ENCODE measurements at regions not wholly inside any gene's neighbourhood (a gene's known extent, or its start where the extent isn't known, plus 50 kb on each side); places are given as distances from the start of the nearest gene placed in this dataset.
"Not testable (repeated sequence)": the region's sequence is repeated elsewhere in the genome, so short reads cannot be mapped to it uniquely, and the experiment has no call there.

- Histone ChIP-seq H3K4me3 (no peak overlapping the region), H3K27me3 (ENCODE audit: low read depth) (no peaks in the 10 kb centered on the region), H3K9me3 (no peaks in the 10 kb centered on the region), H3K36me3 (replicated peaks) (no peaks in the 10 kb centered on the region), H3K4me1 (no peaks in the 10 kb centered on the region)
- DNase-seq (ENCODE audit: low spot score in 2 of 2) = no peak
- in situ Hi-C loops (cut with MboI; ENCODE audit: low sequenced_read_pairs) = no loop called here
Observed at GRCh38 chr12:13405961-13406703, 209.6 kb downstream of the EMP1 start.

GRCh38 chr12:13404631-13405473, 208.3 kb downstream of the EMP1 start:
- Histone ChIP-seq H3K36me3 (replicated peaks) (no peaks in the 10 kb centered on the region), H3K4me1 (no peaks in the 10 kb centered on the region), H3K4me3 (no peak overlapping the region), H3K27me3 (ENCODE audit: low read depth) (no peaks in the 10 kb centered on the region), H3K9me3 (no peaks in the 10 kb centered on the region)
- no peak for DNase-seq (ENCODE audit: low spot score in 2 of 2)
- in situ Hi-C loops (cut with MboI; ENCODE audit: low sequenced_read_pairs) = no loop called here

GRCh38 chr12:13404111-13404628, 207.6 kb downstream of the EMP1 start:
- Histone ChIP-seq H3K4me3 (no peak overlapping the region), H3K9me3 (no peaks in the 10 kb centered on the region), H3K27me3 (ENCODE audit: low read depth) (no peaks in the 10 kb centered on the region), H3K4me1 (no peaks in the 10 kb centered on the region), H3K36me3 (replicated peaks) (no peaks in the 10 kb centered on the region)
- in situ Hi-C loops (cut with MboI; ENCODE audit: low sequenced_read_pairs) = no loop called here
- no peak for DNase-seq (ENCODE audit: low spot score in 2 of 2)

GRCh38 chr12:13391375-13391774, 194.8 kb downstream of the EMP1 start:
- DNase-seq (ENCODE audit: low spot score in 2 of 2); H3K27me3 ChIP-seq (ENCODE audit: low read depth); in situ Hi-C loops (cut with MboI; ENCODE audit: low sequenced_read_pairs); H3K4me3 ChIP-seq; H3K36me3 ChIP-seq (replicated peaks); H3K4me1 ChIP-seq; H3K9me3 ChIP-seq: not testable (repeated sequence)

- Histone ChIP-seq H3K36me3 (replicated peaks) (no peaks in the 10 kb centered on the region), H3K4me3 (no peak overlapping the region), H3K9me3 (no peaks in the 10 kb centered on the region), H3K4me1 (no peaks in the 10 kb centered on the region), H3K27me3 (ENCODE audit: low read depth) (no peaks in the 10 kb centered on the region)
- DNase-seq (ENCODE audit: low spot score in 2 of 2) = no peak
- in situ Hi-C loops (cut with MboI; ENCODE audit: low sequenced_read_pairs) = no loop called here
Observed at GRCh38 chr12:13390918-13391317, 194.4 kb downstream of the EMP1 start.

- in situ Hi-C loops (cut with MboI; ENCODE audit: low sequenced_read_pairs) = no loop called here
- H3K4me3 ChIP-seq = no peak overlapping the region
- H3K4me1 ChIP-seq = no peaks in the 10 kb centered on the region
Observed at GRCh38 chr12:13390381-13390861, 193.9 kb downstream of the EMP1 start.

GRCh38 chr12:13387101-13387500, 190.6 kb downstream of the EMP1 start:
- in situ Hi-C loops (cut with MboI; ENCODE audit: low sequenced_read_pairs) = no loop called here
- H3K36me3 ChIP-seq (replicated peaks) = no peaks in the 10 kb centered on the region
- no peaks in the 10 kb centered on the region for H3K9me3 ChIP-seq
- no peak overlapping the region for H3K4me3 ChIP-seq
- no peaks in the 10 kb centered on the region for H3K4me1 ChIP-seq
- no peak for DNase-seq (ENCODE audit: low spot score in 2 of 2)
- H3K27me3 ChIP-seq (ENCODE audit: low read depth) = no peaks in the 10 kb centered on the region

More at GRCh38 chr12:13390381-13390861, 193.9 kb downstream of the EMP1 start:
- DNase-seq (ENCODE audit: low spot score in 2 of 2) = no peak
- Histone ChIP-seq H3K9me3 (no peaks in the 10 kb centered on the region), H3K27me3 (ENCODE audit: low read depth) (no peaks in the 10 kb centered on the region), H3K36me3 (replicated peaks) (no peaks in the 10 kb centered on the region)

- in situ Hi-C loops (cut with MboI; ENCODE audit: low sequenced_read_pairs) = no loop called here
Observed at GRCh38 chr12:13386323-13387039, 190.0 kb downstream of the EMP1 start.

GRCh38 chr12:13383379-13383778, 186.9 kb downstream of the EMP1 start:
- no peaks in the 10 kb centered on the region for H3K9me3 ChIP-seq
- no peaks in the 10 kb centered on the region for H3K27me3 ChIP-seq (ENCODE audit: low read depth)
- DNase-seq (ENCODE audit: low spot score in 2 of 2) = no peak
- in situ Hi-C loops (cut with MboI; ENCODE audit: low sequenced_read_pairs) = no loop called here
- no peak overlapping the region for H3K4me3 ChIP-seq
- no peaks in the 10 kb centered on the region for H3K4me1 ChIP-seq
- H3K36me3 ChIP-seq (replicated peaks) = no peaks in the 10 kb centered on the region

More at GRCh38 chr12:13386323-13387039, 190.0 kb downstream of the EMP1 start:
- Histone ChIP-seq H3K27me3 (ENCODE audit: low read depth) (no peaks in the 10 kb centered on the region), H3K36me3 (replicated peaks) (no peaks in the 10 kb centered on the region), H3K4me3 (no peak overlapping the region), H3K4me1 (no peaks in the 10 kb centered on the region), H3K9me3 (no peaks in the 10 kb centered on the region)
- no peak for DNase-seq (ENCODE audit: low spot score in 2 of 2)

GRCh38 chr12:13380297-13380696, 183.8 kb downstream of the EMP1 start:
- no peak overlapping the region for H3K4me3 ChIP-seq
- in situ Hi-C loops (cut with MboI; ENCODE audit: low sequenced_read_pairs) = no loop called here
- H3K4me1 ChIP-seq = no peaks in the 10 kb centered on the region
- H3K27me3 ChIP-seq (ENCODE audit: low read depth) = no peaks in the 10 kb centered on the region
- no peaks in the 10 kb centered on the region for H3K36me3 ChIP-seq (replicated peaks)
- DNase-seq (ENCODE audit: low spot score in 2 of 2) = no peak
- H3K9me3 ChIP-seq = no peaks in the 10 kb centered on the region

- no peaks in the 10 kb centered on the region for H3K4me1 ChIP-seq
- in situ Hi-C loops (cut with MboI; ENCODE audit: low sequenced_read_pairs) = no loop called here
- no peak for DNase-seq (ENCODE audit: low spot score in 2 of 2)
- H3K27me3 ChIP-seq (ENCODE audit: low read depth) = no peaks in the 10 kb centered on the region
- H3K9me3 ChIP-seq = no peaks in the 10 kb centered on the region
- no peak overlapping the region for H3K4me3 ChIP-seq
- no peaks in the 10 kb centered on the region for H3K36me3 ChIP-seq (replicated peaks)
Observed at GRCh38 chr12:13379531-13380188, 183.1 kb downstream of the EMP1 start.

GRCh38 chr12:13377698-13378097, 181.2 kb downstream of the EMP1 start:
- DNase-seq (ENCODE audit: low spot score in 2 of 2) = no peak
- no peaks in the 10 kb centered on the region for H3K27me3 ChIP-seq (ENCODE audit: low read depth)
- no peaks in the 10 kb centered on the region for H3K9me3 ChIP-seq
- in situ Hi-C loops (cut with MboI; ENCODE audit: low sequenced_read_pairs) = no loop called here
- H3K4me3 ChIP-seq = no peak overlapping the region
- H3K4me1 ChIP-seq = no peaks in the 10 kb centered on the region
- H3K36me3 ChIP-seq (replicated peaks) = no peaks in the 10 kb centered on the region

All from HAP-1 (cell line).